ENCODE measurements at regions not wholly inside any gene's neighbourhood (a gene's known extent, or its start where the extent isn't known, plus 50 kb on each side); places are given as distances from the start of the nearest gene placed in this dataset.

GRCh38 chr10:125462845-125463244 lies 220.1 kb downstream of the TEX36 start:
- no peaks in the 10 kb centered on the region for H3K4me1 ChIP-seq (ENCODE audit: insufficient read depth, poor library complexity, severe bottlenecking)
- H3K27ac ChIP-seq (ENCODE audit: poor library complexity, severe bottlenecking): no peak overlapping the region
- TF ChIP-seq CTCF (IDR thresholded peaks at IDR 0.05; ENCODE audit: poor library complexity, severe bottlenecking): no peak
- H3K4me3 ChIP-seq (ENCODE audit: severe bottlenecking): no peak overlapping the region
- no peak for DNase-seq (ENCODE audit: low spot score)
- H3K27me3 ChIP-seq (ENCODE audit: insufficient read depth, poor library complexity, severe bottlenecking): peaks cover 7% of the 10 kb centered on the region
- H3K9me3 ChIP-seq (ENCODE audit: severe bottlenecking): no peaks in the 10 kb centered on the region
- no peak for ATAC-seq (ENCODE audit: low read depth)
- no peaks in the 10 kb centered on the region for H3K36me3 ChIP-seq (ENCODE audit: low read depth)

GRCh38 chr10:125460326-125460725 lies 222.6 kb downstream of the TEX36 start:
- H3K36me3 ChIP-seq (ENCODE audit: low read depth): no peaks in the 10 kb centered on the region
- H3K27ac ChIP-seq (ENCODE audit: poor library complexity, severe bottlenecking): no peak overlapping the region
- no peaks in the 10 kb centered on the region for H3K9me3 ChIP-seq (ENCODE audit: severe bottlenecking)
- H3K4me1 ChIP-seq (ENCODE audit: insufficient read depth, poor library complexity, severe bottlenecking): no peaks in the 10 kb centered on the region
- H3K27me3 ChIP-seq (ENCODE audit: insufficient read depth, poor library complexity, severe bottlenecking): no peaks in the 10 kb centered on the region
- DNase-seq (ENCODE audit: low spot score) (no peak), ATAC-seq (ENCODE audit: low read depth) (no peak)
- TF ChIP-seq CTCF (IDR thresholded peaks at IDR 0.05; ENCODE audit: poor library complexity, severe bottlenecking): no peak
- H3K4me3 ChIP-seq (ENCODE audit: severe bottlenecking): no peak overlapping the region

- DNase-seq (ENCODE audit: low spot score) (no peak), ATAC-seq (ENCODE audit: low read depth) (no peak)
- Histone ChIP-seq H3K4me3 (ENCODE audit: severe bottlenecking) (no peak overlapping the region), H3K27me3 (ENCODE audit: insufficient read depth, poor library complexity, severe bottlenecking) (no peaks in the 10 kb centered on the region), H3K27ac (ENCODE audit: poor library complexity, severe bottlenecking) (no peak overlapping the region), H3K9me3 (ENCODE audit: severe bottlenecking) (no peaks in the 10 kb centered on the region), H3K36me3 (ENCODE audit: low read depth) (no peaks in the 10 kb centered on the region), H3K4me1 (ENCODE audit: insufficient read depth, poor library complexity, severe bottlenecking) (no peaks in the 10 kb centered on the region)
- TF ChIP-seq CTCF (IDR thresholded peaks at IDR 0.05; ENCODE audit: poor library complexity, severe bottlenecking): no peak
Observed at GRCh38 chr10:125457406-125457805, 225.6 kb downstream of the TEX36 start.

GRCh38 chr10:125455855-125456254 lies 227.1 kb downstream of the TEX36 start:
- no peaks in the 10 kb centered on the region for H3K36me3 ChIP-seq (ENCODE audit: low read depth)
- DNase-seq (ENCODE audit: low spot score): no peak
- H3K9me3 ChIP-seq (ENCODE audit: severe bottlenecking): no peaks in the 10 kb centered on the region
- TF ChIP-seq CTCF (IDR thresholded peaks at IDR 0.05; ENCODE audit: poor library complexity, severe bottlenecking): no peak
- H3K4me3 ChIP-seq (ENCODE audit: severe bottlenecking): no peak overlapping the region
- no peak overlapping the region for H3K27ac ChIP-seq (ENCODE audit: poor library complexity, severe bottlenecking)
- peaks cover 4% of the 10 kb centered on the region for H3K27me3 ChIP-seq (ENCODE audit: insufficient read depth, poor library complexity, severe bottlenecking)
- H3K4me1 ChIP-seq (ENCODE audit: insufficient read depth, poor library complexity, severe bottlenecking): no peaks in the 10 kb centered on the region
- ATAC-seq (ENCODE audit: low read depth): no peak

GRCh38 chr10:125455431-125455830 lies 227.5 kb downstream of the TEX36 start:
- no peak for DNase-seq (ENCODE audit: low spot score)
- Histone ChIP-seq H3K9me3 (ENCODE audit: severe bottlenecking) (no peaks in the 10 kb centered on the region), H3K4me1 (ENCODE audit: insufficient read depth, poor library complexity, severe bottlenecking) (no peaks in the 10 kb centered on the region), H3K27me3 (ENCODE audit: insufficient read depth, poor library complexity, severe bottlenecking) (peaks cover 4% of the 10 kb centered on the region), H3K4me3 (ENCODE audit: severe bottlenecking) (no peak overlapping the region), H3K27ac (ENCODE audit: poor library complexity, severe bottlenecking) (no peak overlapping the region), H3K36me3 (ENCODE audit: low read depth) (no peaks in the 10 kb centered on the region)
- no peak for TF ChIP-seq CTCF (IDR thresholded peaks at IDR 0.05; ENCODE audit: poor library complexity, severe bottlenecking)
- no peak for ATAC-seq (ENCODE audit: low read depth)

Data from RWPE2 (cell line).